ENCODE measurements at regions not wholly inside any gene's neighbourhood (a gene's known extent, or its start where the extent isn't known, plus 50 kb on each side); places are given as distances from the start of the nearest gene placed in this dataset.

- DNase-seq, result no peak
Measured at GRCh38 chr6:45830441-45831139, 185.1 kb downstream of the CLIC5 start.

GRCh38 chr6:45829873-45830272 lies 185.8 kb downstream of the CLIC5 start:
- DNase-seq, result no peak

GRCh38 chr6:45827952-45828530 lies 187.6 kb downstream of the CLIC5 start:
- no peak for DNase-seq

- no peak for DNase-seq
Measured at GRCh38 chr6:45822873-45823272, 192.8 kb downstream of the CLIC5 start.

GRCh38 chr6:45822246-45822812 lies 193.3 kb downstream of the CLIC5 start:
- no peak for DNase-seq

GRCh38 chr6:45818655-45819054 lies 197.0 kb downstream of the CLIC5 start:
- DNase-seq, result no peak

- no peak for DNase-seq
Measured at GRCh38 chr6:45816674-45817297, 198.9 kb downstream of the CLIC5 start.

- no peak for DNase-seq
Measured at GRCh38 chr6:45815466-45816125, 200.1 kb downstream of the CLIC5 start.

GRCh38 chr6:45814772-45815171 lies 200.9 kb downstream of the CLIC5 start:
- no peak for DNase-seq

- DNase-seq, result no peak
Measured at GRCh38 chr6:45813943-45814342, 201.7 kb downstream of the CLIC5 start.

GRCh38 chr6:45812922-45813321 lies 202.7 kb downstream of the CLIC5 start:
- no peak for DNase-seq

GRCh38 chr6:45808917-45809316 lies 206.7 kb downstream of the CLIC5 start:
- no peak for DNase-seq

- no peak for DNase-seq
Measured at GRCh38 chr6:45808042-45808645, 207.5 kb downstream of the CLIC5 start.

GRCh38 chr6:45807311-45808041 lies 208.2 kb downstream of the CLIC5 start:
- DNase-seq, result no peak

- DNase-seq, result no peak
Measured at GRCh38 chr6:45806172-45806571, 209.5 kb downstream of the CLIC5 start.

GRCh38 chr6:45803071-45803470 lies 212.6 kb downstream of the CLIC5 start:
- no peak for DNase-seq

- DNase-seq, result no peak
Measured at GRCh38 chr6:45801471-45802289, 214.0 kb downstream of the CLIC5 start.

- DNase-seq, result no peak
Measured at GRCh38 chr6:45800911-45801310, 214.7 kb downstream of the CLIC5 start.

GRCh38 chr6:45795678-45796077 lies 220.0 kb downstream of the CLIC5 start:
- DNase-seq, result no peak

- no peak for DNase-seq
Measured at GRCh38 chr6:45794465-45794864, 221.2 kb downstream of the CLIC5 start.

Data from NCI-H510A treated with DMSO at 0.1 percent for 48 hours (cell line).